ENCODE measurements at regions not wholly inside any gene's neighbourhood (a gene's known extent, or its start where the extent isn't known, plus 50 kb on each side); places are given as distances from the start of the nearest gene placed in this dataset.

DNA sequence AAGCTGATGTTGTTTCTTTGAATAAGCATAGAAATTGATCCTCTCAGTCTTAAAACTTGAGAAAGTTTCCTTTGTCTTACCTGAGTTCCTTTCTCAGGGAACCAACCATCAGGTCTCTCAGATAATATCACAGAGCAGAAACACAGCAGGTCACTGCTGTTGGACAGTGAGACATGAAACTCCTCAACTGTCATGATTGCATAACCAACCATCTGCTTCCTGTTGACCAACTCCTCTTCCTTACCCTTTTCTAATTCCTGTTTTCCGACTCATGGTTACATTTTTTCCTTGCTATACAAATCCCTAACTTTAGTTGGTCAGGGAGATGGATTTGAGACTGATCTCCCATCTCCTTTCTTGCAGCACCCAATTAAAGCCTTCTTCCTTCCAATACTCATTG, 845.3 kb downstream of the FAM181B start:
- TF ChIP-seq, protein P1, sequence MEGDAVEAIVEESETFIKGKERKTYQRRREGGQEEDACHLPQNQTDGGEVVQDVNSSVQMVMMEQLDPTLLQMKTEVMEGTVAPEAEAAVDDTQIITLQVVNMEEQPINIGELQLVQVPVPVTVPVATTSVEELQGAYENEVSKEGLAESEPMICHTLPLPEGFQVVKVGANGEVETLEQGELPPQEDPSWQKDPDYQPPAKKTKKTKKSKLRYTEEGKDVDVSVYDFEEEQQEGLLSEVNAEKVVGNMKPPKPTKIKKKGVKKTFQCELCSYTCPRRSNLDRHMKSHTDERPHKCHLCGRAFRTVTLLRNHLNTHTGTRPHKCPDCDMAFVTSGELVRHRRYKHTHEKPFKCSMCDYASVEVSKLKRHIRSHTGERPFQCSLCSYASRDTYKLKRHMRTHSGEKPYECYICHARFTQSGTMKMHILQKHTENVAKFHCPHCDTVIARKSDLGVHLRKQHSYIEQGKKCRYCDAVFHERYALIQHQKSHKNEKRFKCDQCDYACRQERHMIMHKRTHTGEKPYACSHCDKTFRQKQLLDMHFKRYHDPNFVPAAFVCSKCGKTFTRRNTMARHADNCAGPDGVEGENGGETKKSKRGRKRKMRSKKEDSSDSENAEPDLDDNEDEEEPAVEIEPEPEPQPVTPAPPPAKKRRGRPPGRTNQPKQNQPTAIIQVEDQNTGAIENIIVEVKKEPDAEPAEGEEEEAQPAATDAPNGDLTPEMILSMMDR (IDR thresholded peaks at IDR 0.05; ENCODE audit: control extremely low read depth, extremely low read depth, low read depth, missing control alignments): no peak
- DNase-seq (ENCODE audit: extremely low spot score): no peak
- ChIA-PET CTCF (interaction anchor here (1.6 kb wide), 1 partner anchor 9 kb away, joined by 5 read pairs; no protein-coding TSS in a partner anchor), POLR2A (no interaction called here)

DNA sequence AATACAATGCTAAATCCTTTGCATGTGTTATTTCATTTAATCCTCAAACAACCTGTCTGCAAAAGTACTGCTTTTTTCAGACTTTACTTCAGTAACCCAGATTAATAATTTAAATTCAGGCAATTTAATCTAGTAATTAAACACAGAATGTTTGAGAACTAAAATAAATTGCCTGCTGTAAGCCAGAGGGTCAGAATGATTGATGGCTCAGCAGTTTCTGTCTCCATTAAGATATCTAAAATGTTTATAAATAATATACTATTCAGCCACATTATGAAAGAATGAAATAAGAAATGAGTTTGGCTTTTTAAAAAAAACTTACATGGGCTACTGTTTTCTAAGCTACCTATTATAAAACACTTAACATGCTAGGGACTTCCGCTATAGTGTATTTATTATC, 846.0 kb downstream of the FAM181B start:
- no peak for DNase-seq (ENCODE audit: extremely low spot score)
- TF ChIP-seq, protein P1 (IDR thresholded peaks at IDR 0.05; ENCODE audit: control extremely low read depth, extremely low read depth, low read depth, missing control alignments): no peak
- CTCF ChIA-PET: no interaction called here
- POLR2A ChIA-PET: no interaction called here

DNA sequence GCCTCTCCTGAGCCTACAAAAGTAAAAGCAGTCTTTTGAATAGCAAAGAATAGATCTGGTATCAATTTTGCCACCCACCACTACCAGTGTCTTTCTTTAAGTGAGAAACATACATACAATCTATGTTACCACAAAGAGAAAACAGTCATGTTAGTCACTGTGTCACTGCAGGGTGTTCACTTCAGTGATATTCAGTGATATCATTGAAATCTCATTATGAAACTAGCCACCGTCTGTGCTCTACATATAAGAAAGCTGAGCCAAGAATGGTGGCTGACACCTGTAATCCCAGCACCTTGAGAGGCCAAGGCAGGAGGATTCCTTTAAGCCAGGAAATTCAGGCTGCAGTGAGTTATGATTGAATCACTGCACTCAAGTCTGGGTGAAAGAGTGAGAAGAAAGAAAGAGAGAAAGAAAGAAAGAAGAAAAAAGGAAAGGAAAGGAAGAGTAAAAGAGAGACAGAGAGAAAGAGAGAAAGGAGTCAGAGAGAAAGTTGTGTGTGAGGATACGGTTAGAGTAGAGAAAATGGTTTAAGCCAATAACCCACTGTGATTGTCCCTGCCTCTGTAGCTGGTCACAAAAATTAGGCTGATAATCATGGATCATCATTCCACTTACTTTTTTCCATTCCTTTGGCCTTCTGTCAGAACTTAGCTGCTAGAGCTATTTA, 847.1 kb downstream of the FAM181B start:
- ChIA-PET POLR2A (no interaction called here), CTCF (no interaction called here)
- TF ChIP-seq, protein P1 (IDR thresholded peaks at IDR 0.05; ENCODE audit: control extremely low read depth, extremely low read depth, low read depth, missing control alignments): no peak
- no peak for DNase-seq (ENCODE audit: extremely low spot score)

DNA sequence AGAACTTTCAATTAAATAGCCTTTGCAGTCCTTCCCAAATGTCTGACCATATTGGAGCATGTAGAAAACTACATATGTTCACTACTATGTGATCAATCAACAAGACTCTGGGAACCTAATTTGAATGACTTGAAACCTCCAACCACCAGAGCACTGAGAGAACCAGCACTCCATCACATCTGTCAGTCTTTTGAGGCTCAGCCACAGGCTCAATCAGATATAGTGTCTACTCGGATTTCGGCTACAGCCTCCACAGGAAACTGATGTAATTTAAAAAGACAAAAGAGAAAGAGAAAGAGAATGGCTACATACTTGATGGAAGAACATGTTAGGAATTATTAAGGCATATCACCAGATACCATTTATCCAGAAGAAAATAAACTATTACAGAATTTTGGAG, 859.0 kb downstream of the FAM181B start:
- TF ChIP-seq, protein P1 (IDR thresholded peaks at IDR 0.05; ENCODE audit: control extremely low read depth, extremely low read depth, low read depth, missing control alignments): no peak
- ChIA-PET CTCF (interaction anchor here (1.5 kb wide), 1 partner anchor 16 kb away, joined by 3 read pairs; no protein-coding TSS in a partner anchor), POLR2A (no interaction called here)
- no peak for DNase-seq (ENCODE audit: extremely low spot score)

DNA sequence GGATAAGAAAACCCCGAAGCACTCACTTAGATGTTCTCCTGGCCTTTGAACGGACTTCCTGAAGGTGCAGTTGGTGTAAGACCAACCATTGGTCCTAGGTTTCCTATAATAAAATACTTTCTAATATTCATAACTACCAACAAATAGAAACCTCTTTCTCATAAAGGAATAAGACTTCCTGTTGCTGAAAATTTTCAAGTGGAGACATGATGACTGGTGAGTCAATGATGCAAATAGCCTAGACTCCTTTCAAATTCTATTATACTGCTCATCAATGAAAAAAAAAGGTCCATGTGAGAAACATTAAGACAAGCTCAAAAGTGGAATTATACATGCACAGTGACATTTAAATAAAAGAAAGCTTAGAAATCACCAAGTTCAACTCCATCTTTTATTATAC, 862.8 kb downstream of the FAM181B start:
- DNase-seq (ENCODE audit: extremely low spot score): no peak
- CTCF ChIA-PET: no interaction called here
- POLR2A ChIA-PET: no interaction called here
- TF ChIP-seq, protein P1 (IDR thresholded peaks at IDR 0.05; ENCODE audit: control extremely low read depth, extremely low read depth, low read depth, missing control alignments): no peak

DNA sequence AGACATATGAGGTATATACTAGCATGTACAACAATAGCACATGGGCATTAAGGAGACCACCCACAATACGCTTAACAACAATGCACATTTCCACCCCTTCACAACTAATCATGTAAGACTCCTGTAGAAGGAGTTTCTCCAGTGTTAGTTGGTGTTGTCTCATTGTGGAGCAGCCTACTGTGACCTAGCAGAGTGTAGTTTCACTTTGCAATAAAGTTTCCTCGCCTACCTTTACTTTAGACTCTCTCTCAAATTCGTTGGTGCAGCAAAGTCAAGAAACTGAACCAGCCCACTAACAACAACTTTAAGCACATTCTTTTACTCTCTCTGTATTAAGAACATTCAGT, 863.6 kb downstream of the FAM181B start:
- TF ChIP-seq, protein P1 (IDR thresholded peaks at IDR 0.05; ENCODE audit: control extremely low read depth, extremely low read depth, low read depth, missing control alignments): no peak
- POLR2A ChIA-PET: no interaction called here
- CTCF ChIA-PET: no interaction called here
- DNase-seq (ENCODE audit: extremely low spot score): no peak
